Adrenal gland (tissue), 9 donors: ENCODE measurements at regions not wholly inside any gene's neighbourhood (a gene's known extent, or its start where the extent isn't known, plus 50 kb on each side); places are given as distances from the start of the nearest gene placed in this dataset.

Experiments used
- DNase-seq, 7 donors: peaks; one replicate each; pipeline ENCODE4 v3.0.0-alpha.2; 2019 to 2020
- H3K27ac ChIP-seq, 5 donors: fragments of 200-600 bp; sonication (generic) in 4 of 5; 1 replicate in 3 of 5; 2 replicates in 2 of 5; pipeline versions ENCODE4 v1.5.1 to v1.8.0; 2016 to 2020; ENCODE audit warnings: mild to moderate bottlenecking in 1 of 5
- H3K27me3 ChIP-seq: fragments of 200-600 bp; 2 replicates; pipeline ENCODE4 v1.8.0; 2021
- H3K36me3 ChIP-seq, 2 donors: fragments of 200-600 bp; replicated peaks in 1 of 2; 1 replicate in 1 of 2; 2 replicates in 1 of 2; pipeline versions ENCODE4 v1.5.1 to v1.8.0; 2018 to 2022
- H3K4me1 ChIP-seq, 2 donors: fragments of 200-600 bp; replicated peaks in 1 of 2; 1 replicate in 1 of 2; 2 replicates in 1 of 2; pipeline versions ENCODE4 v1.5.1 to v1.8.0; 2018 to 2021
- H3K4me3 ChIP-seq, 4 donors: fragments of 200-600 bp; sonication (generic) in 3 of 4; one replicate each; pipeline ENCODE4 v1.5.1; 2016 to 2018
- H3K9me3 ChIP-seq, 3 donors: fragments of 200-600 bp; sonication (generic) in 1 of 3; replicated peaks in 1 of 3; 1 replicate in 2 of 3; 2 replicates in 1 of 3; pipeline versions ENCODE4 v1.5.1 to v1.8.0; 2016 to 2021
- CTCF ChIP-seq, 6 experiments: fragments of 450-650 bp in 4 of 6; fragments of 200-600 bp in 2 of 6; sonication (generic) in 1 of 6; IDR thresholded peaks; 1 replicate in 5 of 6; 2 replicates in 1 of 6; pipeline versions ENCODE4 v1.5.1 to v1.8.0; 2016 to 2021; ENCODE audit warnings: antibody characterized with exemption in 6 of 6, mild to moderate bottlenecking in 2 of 6, moderate library complexity in 1 of 6
- POLR2A ChIP-seq, 2 donors: fragments of 450-650 bp; IDR thresholded peaks; one replicate each; pipeline ENCODE4 v1.6.1; 2017; ENCODE audit warnings: antibody characterized with exemption in 2 of 2, mild to moderate bottlenecking in 2 of 2, moderate library complexity in 1 of 2
- WGBS, 4 donors: extraction: QIAGEN DNeasy Blood & Tissue Kit in 2 of 4; methylation state at CpG; one replicate each; pipeline versions ENCODE4 v1.1.5 to v1.1.7; 2013 to 2017; 5-methylcytosine and 5-hydroxymethylcytosine counted together
- intact Hi-C, 2 donors: fragments of 100-400 bp; cut with DNase I; formaldehyde crosslinking; loops; one replicate each; pipeline versions ENCODE4 v1.14.1 to v1.15.0; 2022 to 2023
- donor health status: healthy with polysubstance abuse.
- donor health status: Bipolar disorder and iron deficiency.
- donor health status: DM: yes; HTN: yes; CAD: no.
- donor health status: DM: no; HTN: no; CAD: no.
- donor health status: DM: no; HTN: no; CAD: no.

GRCh38 chr14:61632401-61632800 is 62.9 kb upstream of the HIF1A start:
- TF ChIP-seq POLR2A (IDR thresholded peaks at IDR 0.05): no peak
- TF ChIP-seq CTCF (IDR thresholded peaks at IDR 0.05): no peak
- no peak for DNase-seq

GRCh38 chr14:61632807-61633206 is 62.5 kb upstream of the HIF1A start:
- WGBS, 4 donors: 62 to 92% (median 79%) methylated on average over 1 of the region's 1 CpG

More at GRCh38 chr14:61632401-61632800, 62.9 kb upstream of the HIF1A start:
- no peaks in the 10 kb centered on the region for H3K4me1 ChIP-seq
- intact Hi-C loops: no loop called here
- WGBS, 4 donors: 75 to 88% (median 85%) methylated on average over 3 of the region's 3 CpGs
- H3K9me3 ChIP-seq: no peaks in the 10 kb centered on the region
- H3K4me3 ChIP-seq: no peak overlapping the region
- H3K27me3 ChIP-seq: no peaks in the 10 kb centered on the region
- H3K36me3 ChIP-seq: no peaks in the 10 kb centered on the region
- H3K27ac ChIP-seq: no peak overlapping the region

GRCh38 chr14:61636291-61636690 is 59.0 kb upstream of the HIF1A start:
- TF ChIP-seq POLR2A (IDR thresholded peaks at IDR 0.05) (no peak), CTCF (IDR thresholded peaks at IDR 0.05) (no peak)
- Histone ChIP-seq H3K27ac (no peak overlapping the region), H3K36me3 (no peaks in the 10 kb centered on the region), H3K4me3 (no peak overlapping the region), H3K4me1 (no peaks in the 10 kb centered on the region), H3K27me3 (no peaks in the 10 kb centered on the region), H3K9me3 (no peaks in the 10 kb centered on the region)
- intact Hi-C loops: no loop called here
- WGBS, 4 donors: 89 to 100% (median 91%) methylated on average over 1 of the region's 1 CpG
- no peak for DNase-seq

More at GRCh38 chr14:61632807-61633206, 62.5 kb upstream of the HIF1A start:
- no peak for TF ChIP-seq POLR2A (IDR thresholded peaks at IDR 0.05)
- TF ChIP-seq CTCF (IDR thresholded peaks at IDR 0.05): no peak
- Histone ChIP-seq H3K4me1 (no peaks in the 10 kb centered on the region), H3K27me3 (no peaks in the 10 kb centered on the region), H3K9me3 (no peaks in the 10 kb centered on the region), H3K4me3 (no peak overlapping the region), H3K36me3 (no peaks in the 10 kb centered on the region), H3K27ac (no peak overlapping the region)
- intact Hi-C loops: no loop called here
- no peak for DNase-seq

GRCh38 chr14:61636779-61637178 is 58.5 kb upstream of the HIF1A start:
- no peak for DNase-seq
- Histone ChIP-seq H3K4me3 (no peak overlapping the region), H3K9me3 (no peaks in the 10 kb centered on the region), H3K36me3 (no peaks in the 10 kb centered on the region), H3K4me1 (no peaks in the 10 kb centered on the region), H3K27ac (no peak overlapping the region), H3K27me3 (no peaks in the 10 kb centered on the region)
- intact Hi-C loops: no loop called here
- 80 to 89% (median 82%) methylated on average over 3 of the region's 3 CpGs for WGBS, 4 donors
- TF ChIP-seq CTCF (IDR thresholded peaks at IDR 0.05): no peak
- no peak for TF ChIP-seq POLR2A (IDR thresholded peaks at IDR 0.05)
